ENCODE measurements at regions not wholly inside any gene's neighbourhood (a gene's known extent, or its start where the extent isn't known, plus 50 kb on each side); places are given as distances from the start of the nearest gene placed in this dataset.

DNA sequence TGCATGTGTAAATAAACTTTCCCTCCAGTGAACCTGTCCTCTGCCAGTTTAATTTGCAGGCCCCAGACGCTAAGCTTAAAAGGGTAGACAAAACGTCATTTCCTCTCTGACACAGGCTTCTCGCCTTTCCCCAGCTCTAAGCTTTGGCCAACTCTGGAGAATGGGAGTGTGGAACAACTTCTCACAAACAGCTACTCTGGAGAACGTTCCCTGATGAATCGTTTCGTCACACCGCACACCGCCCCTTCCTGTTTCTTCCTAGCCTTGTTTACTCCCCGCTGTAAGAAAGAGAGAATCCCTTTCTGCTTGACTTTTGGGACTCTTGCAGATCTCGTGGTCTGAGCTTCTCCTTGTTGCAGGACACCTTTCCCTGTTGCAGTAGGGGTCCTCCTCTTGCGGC lies 564.2 kb downstream of the TCERG1L start:
- TF ChIP-seq, protein P1, sequence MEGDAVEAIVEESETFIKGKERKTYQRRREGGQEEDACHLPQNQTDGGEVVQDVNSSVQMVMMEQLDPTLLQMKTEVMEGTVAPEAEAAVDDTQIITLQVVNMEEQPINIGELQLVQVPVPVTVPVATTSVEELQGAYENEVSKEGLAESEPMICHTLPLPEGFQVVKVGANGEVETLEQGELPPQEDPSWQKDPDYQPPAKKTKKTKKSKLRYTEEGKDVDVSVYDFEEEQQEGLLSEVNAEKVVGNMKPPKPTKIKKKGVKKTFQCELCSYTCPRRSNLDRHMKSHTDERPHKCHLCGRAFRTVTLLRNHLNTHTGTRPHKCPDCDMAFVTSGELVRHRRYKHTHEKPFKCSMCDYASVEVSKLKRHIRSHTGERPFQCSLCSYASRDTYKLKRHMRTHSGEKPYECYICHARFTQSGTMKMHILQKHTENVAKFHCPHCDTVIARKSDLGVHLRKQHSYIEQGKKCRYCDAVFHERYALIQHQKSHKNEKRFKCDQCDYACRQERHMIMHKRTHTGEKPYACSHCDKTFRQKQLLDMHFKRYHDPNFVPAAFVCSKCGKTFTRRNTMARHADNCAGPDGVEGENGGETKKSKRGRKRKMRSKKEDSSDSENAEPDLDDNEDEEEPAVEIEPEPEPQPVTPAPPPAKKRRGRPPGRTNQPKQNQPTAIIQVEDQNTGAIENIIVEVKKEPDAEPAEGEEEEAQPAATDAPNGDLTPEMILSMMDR (IDR thresholded peaks at IDR 0.05; ENCODE audit: extremely low read depth, insufficient read depth, missing control alignments) = no peak
- in situ Hi-C loops (cut with MboI; ENCODE audit: low pct_unique_long_range_greater_than_20kb, low sequenced_read_pairs, unreplicated experiment) = no loop called here

DNA sequence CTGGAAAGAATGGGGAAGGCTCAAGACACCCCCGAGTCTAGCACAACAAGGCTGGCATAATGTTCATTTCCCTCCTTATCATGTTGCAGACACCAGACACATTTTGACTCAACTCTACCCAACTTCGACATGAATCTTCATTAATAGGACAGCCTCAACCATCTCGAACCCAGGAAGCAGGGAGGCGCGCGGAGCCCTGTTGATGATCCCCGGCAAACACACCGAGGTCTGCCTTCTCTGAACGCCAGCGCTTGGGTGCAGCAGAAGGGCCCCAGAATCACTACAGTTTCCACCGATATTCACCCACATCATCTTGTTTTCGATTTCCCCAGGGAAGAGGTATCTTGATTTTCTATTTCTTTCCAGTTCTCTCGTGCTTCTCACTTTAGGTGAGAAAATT lies 563.6 kb downstream of the TCERG1L start:
- in situ Hi-C loops (cut with MboI; ENCODE audit: low pct_unique_long_range_greater_than_20kb, low sequenced_read_pairs, unreplicated experiment) = no loop called here
- TF ChIP-seq, protein P1 (IDR thresholded peaks at IDR 0.05; ENCODE audit: extremely low read depth, insufficient read depth, missing control alignments) = no peak
- DNase-seq (ENCODE audit: low spot score) = no peak

More for the DNA sequence above, 564.2 kb downstream of the TCERG1L start:
- no peak for DNase-seq (ENCODE audit: low spot score)

- TF ChIP-seq, protein P1 (IDR thresholded peaks at IDR 0.05; ENCODE audit: extremely low read depth, insufficient read depth, missing control alignments) = no peak
- in situ Hi-C loops (cut with MboI; ENCODE audit: low pct_unique_long_range_greater_than_20kb, low sequenced_read_pairs, unreplicated experiment) = no loop called here
- no peak for DNase-seq (ENCODE audit: low spot score)
Observed at GRCh38 chr10:130748409-130749057, 563.0 kb downstream of the TCERG1L start.

- TF ChIP-seq, protein P1 (IDR thresholded peaks at IDR 0.05; ENCODE audit: extremely low read depth, insufficient read depth, missing control alignments) = no peak
- in situ Hi-C loops (cut with MboI; ENCODE audit: low pct_unique_long_range_greater_than_20kb, low sequenced_read_pairs, unreplicated experiment) = no loop called here
Observed at GRCh38 chr10:130749911-130750310, 561.6 kb downstream of the TCERG1L start.

DNA sequence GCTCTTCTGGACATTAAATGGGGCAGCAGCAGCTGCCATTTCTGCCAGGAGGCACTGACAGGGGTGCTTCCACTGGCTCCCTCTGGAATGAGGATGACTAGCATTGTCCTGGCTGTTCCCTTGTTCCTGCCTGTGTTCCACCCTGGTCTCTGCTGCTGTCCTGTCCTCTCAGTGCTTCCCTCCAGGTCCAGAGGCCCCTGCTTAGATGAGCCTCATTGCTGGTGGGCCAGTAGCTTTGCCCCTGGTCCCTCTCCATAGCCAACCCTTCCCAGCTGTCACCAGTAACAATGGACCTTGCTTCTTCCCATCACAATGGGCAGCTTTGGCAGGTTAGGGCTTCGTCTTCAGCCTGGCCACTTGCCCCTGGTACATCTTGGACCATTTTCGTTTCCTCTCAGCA lies 561.1 kb downstream of the TCERG1L start:
- no peak for DNase-seq (ENCODE audit: low spot score)
- TF ChIP-seq, protein P1 (IDR thresholded peaks at IDR 0.05; ENCODE audit: extremely low read depth, insufficient read depth, missing control alignments) = no peak
- in situ Hi-C loops (cut with MboI; ENCODE audit: low pct_unique_long_range_greater_than_20kb, low sequenced_read_pairs, unreplicated experiment) = no loop called here

More at GRCh38 chr10:130749911-130750310, 561.6 kb downstream of the TCERG1L start:
- DNase-seq (ENCODE audit: low spot score) = no peak

- in situ Hi-C loops (cut with MboI; ENCODE audit: low pct_unique_long_range_greater_than_20kb, low sequenced_read_pairs, unreplicated experiment) = no loop called here
- TF ChIP-seq, protein P1 (IDR thresholded peaks at IDR 0.05; ENCODE audit: extremely low read depth, insufficient read depth, missing control alignments) = no peak
- no peak for DNase-seq (ENCODE audit: low spot score)
Observed at GRCh38 chr10:130751106-130751840, 560.2 kb downstream of the TCERG1L start.
